GM12878 (cell line): ENCODE measurements at regions not wholly inside any gene's neighbourhood (a gene's known extent, or its start where the extent isn't known, plus 50 kb on each side); places are given as distances from the start of the nearest gene placed in this dataset.

Source experiments
- ATAC-seq: fragments of 200-7000 bp; cut with Tn5 transposase; 3 replicates; pipeline ENCODE4 v1.9.1; 2020; ENCODE audit warnings: mild to moderate bottlenecking, moderate library complexity
- BruUV-seq: library from RNA; stranded (reverse); fragments of 400-500 nt; replicated peaks from 2 replicates; lab custom pipeline; 2021; lab: Mats Ljungman, UMichigan
- CTCF ChIA-PET: fragments of 300-600 bp; sonication (Branson Sonifier 250); formaldehyde crosslinking; extraction: SDS; loops from one replicate; lab custom pipeline; 2021; ENCODE audit warnings: inconsistent platforms; lab: Yijun Ruan, JAX
- POLR2A ChIA-PET: fragments of 350-600 bp; formaldehyde crosslinking; extraction: SDS; loops from one replicate; lab custom pipeline; 2021; ENCODE audit warnings: inconsistent platforms; lab: Charles Lee
- RAD21 ChIA-PET: fragments of 300-600 bp; sonication (Branson Sonifier 250); formaldehyde crosslinking; loops from one replicate; lab custom pipeline; 2023; ENCODE audit warnings: antibody characterized with exemption; ENCODE audit not compliant: unreplicated experiment; lab: Charles Lee
- SMC1A ChIA-PET: fragments of 300-600 bp; sonication (Branson Sonifier 250); formaldehyde crosslinking; loops from one replicate; lab custom pipeline; 2023; ENCODE audit not compliant: unreplicated experiment, uncharacterized antibody; lab: Charles Lee
- DNase-seq: peaks from one replicate; pipeline ENCODE4 v3.0.0-alpha.2; 2011; ENCODE audit warnings: low read depth, low spot score
- FAIRE-seq: peaks from 3 replicates; lab custom pipeline; 2011; peaks lifted over from hg19 to GRCh38; lab: Jason Lieb, UNC
- H2AFZ ChIP-seq: 2 replicates; pipeline ENCODE4 v1.6.0; 2011; ENCODE audit warnings: low read depth, low read length, control low read depth; ENCODE audit not compliant: control insufficient read depth
- H3K27ac ChIP-seq: 2 replicates; pipeline ENCODE4 v1.5.1; 2011; ENCODE audit warnings: control low read depth; ENCODE audit not compliant: control insufficient read depth, insufficient read depth
- H3K27me3 ChIP-seq, 2 experiments: replicated peaks in 1 of 2; 2 replicates each; pipeline versions ENCODE4 v1.6.0 to v1.6.1; 2011; ENCODE audit warnings: low read length in 1 of 2; ENCODE audit not compliant: control insufficient read depth in 2 of 2, insufficient read depth in 2 of 2
- H3K36me3 ChIP-seq, 2 experiments: 2 replicates each; pipeline ENCODE4 v1.5.1; 2011; ENCODE audit warnings: low read length in 1 of 2; ENCODE audit not compliant: control insufficient read depth in 2 of 2, insufficient read depth in 2 of 2
- H3K4me1 ChIP-seq: 2 replicates; pipeline ENCODE4 v1.6.1; 2011; ENCODE audit warnings: mild to moderate bottlenecking, low read length, moderate library complexity, mixed read lengths; ENCODE audit not compliant: control insufficient read depth, insufficient read depth
- H3K4me2 ChIP-seq: 2 replicates; pipeline ENCODE4 v1.6.0; 2011; ENCODE audit warnings: control low read depth; ENCODE audit not compliant: control insufficient read depth, insufficient read depth
- H3K4me3 ChIP-seq: fragments of 200-600 bp; sonication (generic); 2 replicates; pipeline ENCODE4 v1.5.1; 2016
- H3K79me2 ChIP-seq: 2 replicates; pipeline ENCODE4 v1.6.0; 2011; ENCODE audit warnings: low read length; ENCODE audit not compliant: control insufficient read depth, insufficient read depth
- H3K9ac ChIP-seq: 2 replicates; pipeline ENCODE4 v1.8.0; 2011; ENCODE audit warnings: low read length, control low read depth, mixed read lengths; ENCODE audit not compliant: control insufficient read depth, insufficient read depth
- H3K9me3 ChIP-seq: replicated peaks from 3 replicates; pipeline ENCODE4 v1.5.1; 2011; ENCODE audit warnings: mild to moderate bottlenecking, low read length; ENCODE audit not compliant: control insufficient read depth, insufficient read depth
- H4K20me1 ChIP-seq: 2 replicates; pipeline ENCODE4 v1.6.0; 2011; ENCODE audit not compliant: control insufficient read depth, insufficient read depth
- BCL3 ChIP-seq: IDR thresholded peaks from 2 replicates; pipeline ENCODE4 v1.6.1; 2011; ENCODE audit warnings: borderline replicate concordance, low read depth, mild to moderate bottlenecking, moderate library complexity, low read length; ENCODE audit not compliant: insufficient read depth, poor library complexity, severe bottlenecking
- CREM ChIP-seq: IDR thresholded peaks from 2 replicates; pipeline ENCODE4 v1.6.1; 2014; ENCODE audit warnings: antibody characterized with exemption, low read depth
- EZH2 ChIP-seq: IDR thresholded peaks from 2 replicates; pipeline ENCODE4 v1.6.1; 2012; ENCODE audit warnings: low read depth, mild to moderate bottlenecking, control low read depth, inconsistent platforms, low read length, borderline replicate concordance; ENCODE audit not compliant: control insufficient read depth
- HDAC6 ChIP-seq: fragments of 200-600 bp; sonication (generic); IDR thresholded peaks from one replicate; pipeline ENCODE4 v1.8.0; 2017; ENCODE audit warnings: antibody characterized with exemption; ENCODE audit not compliant: unreplicated experiment
- MXI1 ChIP-seq: fragments of 150-350 bp; IDR thresholded peaks from 2 replicates; pipeline ENCODE4 v1.6.1; 2011; ENCODE audit warnings: low read depth, mild to moderate bottlenecking, inconsistent platforms, low read length, improper control_type of control experiment
- NFXL1 ChIP-seq: fragments of 450-650 bp; IDR thresholded peaks from 2 replicates; pipeline ENCODE4 v1.6.1; 2017; ENCODE audit warnings: antibody characterized with exemption, mild to moderate bottlenecking, borderline replicate concordance
- POLR2A ChIP-seq: IDR thresholded peaks from 2 replicates; pipeline ENCODE4 v1.6.1; 2011; ENCODE audit warnings: low read depth, mild to moderate bottlenecking, low read length
- SIX5 ChIP-seq: IDR thresholded peaks from 2 replicates; pipeline ENCODE4 v1.6.1; 2011; ENCODE audit warnings: mild to moderate bottlenecking, low read depth, low read length, moderate library complexity; ENCODE audit not compliant: severe bottlenecking
- SMAD1 ChIP-seq: fragments of 450-650 bp; IDR thresholded peaks from 2 replicates; pipeline ENCODE4 v1.6.1; 2018; ENCODE audit warnings: mild to moderate bottlenecking, low read depth; ENCODE audit not compliant: partially characterized antibody
- SMC3 ChIP-seq: IDR thresholded peaks from 2 replicates; pipeline ENCODE4 v1.6.1; 2011; ENCODE audit warnings: low read length, improper control_type of control experiment, borderline replicate concordance
- SPI1 ChIP-seq: IDR thresholded peaks from 2 replicates; pipeline ENCODE4 v1.6.1; 2011; ENCODE audit warnings: low read depth, mild to moderate bottlenecking, low read length, moderate library complexity, borderline replicate concordance; ENCODE audit not compliant: insufficient read depth
- STAT1 ChIP-seq: fragments of 450-650 bp; conservative IDR thresholded peaks from 2 replicates; pipeline ENCODE4 v1.6.1; 2014; ENCODE audit warnings: antibody characterized with exemption, mild to moderate bottlenecking
- STAT3 ChIP-seq: IDR thresholded peaks from 2 replicates; pipeline ENCODE4 v1.6.1; 2011; ENCODE audit warnings: low read depth, low read length, improper control_type of control experiment
- WGBS: methylation state at CpG from one replicate; pipeline ENCODE4 v1.1.6; 2016; ENCODE audit warnings: low lambda C conversion rate; ENCODE audit not compliant: insufficient replicate concordance, insufficient coverage; ENCODE audit errors: missing lambda C conversion rate; 5-methylcytosine and 5-hydroxymethylcytosine counted together
- in situ Hi-C: fragments of 300-500 bp; cut with MboI; formaldehyde crosslinking; loops from 9 replicates; pipeline ENCODE4 v1.14.3; 2018; ENCODE audit warnings: mixed read lengths
- intact Hi-C: fragments of 100-400 bp; cut with micrococcal nuclease; formaldehyde crosslinking; loops from one replicate; pipeline ENCODE4 v1.14.2; 2022; ENCODE audit not compliant: unreplicated experiment
- TF ChIP-seq, protein P1 (sequence below): fragments of 450-650 bp; formaldehyde crosslinking; IDR thresholded peaks from 2 replicates; pipeline ENCODE4 v1.5.0; 2022; ENCODE audit warnings: mild to moderate bottlenecking, missing genetic modification characterization

DNA sequence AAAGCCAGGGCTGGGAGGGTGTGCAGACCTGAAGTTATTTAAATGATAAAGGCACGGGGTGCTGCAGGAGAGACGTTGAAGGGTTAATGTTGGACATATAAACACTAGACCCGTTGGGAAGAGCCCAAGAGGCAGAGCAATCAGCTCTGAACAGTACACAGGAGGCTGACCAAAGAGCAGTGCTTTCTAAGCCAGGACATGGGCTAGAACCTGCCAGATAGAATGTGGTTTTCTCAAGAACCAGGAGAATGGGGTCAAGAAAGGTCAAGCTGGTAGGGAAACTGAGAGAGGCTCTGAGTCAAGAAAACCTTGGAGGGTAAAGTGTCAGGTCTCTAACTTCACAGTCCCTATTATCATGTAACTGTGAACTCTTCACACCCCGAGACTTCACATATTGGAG lies 143.2 kb upstream of the EEA1 start:
- Histone ChIP-seq H3K36me3 (no peaks in the 10 kb centered on the region), H3K4me3 (no peak overlapping the region), H3K27me3 (no peaks in the 10 kb centered on the region), H2AFZ (no peak overlapping the region), H3K4me1 (no peaks in the 10 kb centered on the region; the same call in 1 of the 2 replicates), H3K27ac (no peak overlapping the region), H3K9ac (no peak overlapping the region), H3K4me2 (no peak overlapping the region), H3K9me3 (no peaks in the 10 kb centered on the region; the same call in 2 of the 3 replicates), H4K20me1 (no peaks in the 10 kb centered on the region), H3K79me2 (no peaks in the 10 kb centered on the region)
- FAIRE-seq: no peak
- ChIA-PET CTCF (interaction anchor here (0.9 kb wide), 1 partner anchor 308 kb away, joined by 3 read pairs; no protein-coding TSS in a partner anchor), POLR2A (no interaction called here), RAD21 (no interaction called here), SMC1A (no interaction called here)
- 49% methylated on average over 4 of the region's 4 CpGs for WGBS
- in situ Hi-C loops (no loop called here), intact Hi-C loops (no loop called here)
- DNase-seq: no peak
- no TSS peak for BruUV-seq
- TF ChIP-seq SMC3 (no peak), POLR2A (no peak), MXI1 (no peak), SIX5 (no peak), NFXL1 (no peak), STAT1 (no peak)
- ATAC-seq: no peak

DNA sequence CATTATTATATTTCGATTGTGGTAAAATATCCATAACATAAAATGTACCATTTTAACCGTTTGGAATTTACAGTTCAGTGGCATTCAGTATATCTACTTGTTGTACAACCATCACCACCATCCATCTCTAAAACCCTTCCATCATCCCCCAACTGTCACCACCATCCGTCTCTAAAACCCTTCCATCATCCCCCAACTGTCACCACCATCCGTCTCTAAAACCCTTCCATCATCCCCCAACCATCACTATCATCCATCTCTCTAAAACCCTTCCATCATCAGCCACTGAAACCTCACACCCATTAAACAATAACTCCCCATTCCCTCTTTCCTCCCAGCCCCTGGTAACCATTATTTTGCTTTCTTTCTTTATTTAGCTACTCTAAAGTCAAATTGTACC lies 144.2 kb upstream of the EEA1 start:
- Histone ChIP-seq H2AFZ (no peak overlapping the region), H3K9me3 (no peaks in the 10 kb centered on the region; the same call in 2 of the 3 replicates), H3K36me3 (no peaks in the 10 kb centered on the region), H3K79me2 (no peaks in the 10 kb centered on the region), H3K4me3 (no peak overlapping the region), H3K4me2 (no peak overlapping the region), H3K27me3 (no peaks in the 10 kb centered on the region), H3K27ac (no peak overlapping the region), H3K9ac (no peak overlapping the region), H4K20me1 (no peaks in the 10 kb centered on the region), H3K4me1 (no peaks in the 10 kb centered on the region; the same call in 1 of the 2 replicates)
- no TSS peak for BruUV-seq
- in situ Hi-C loops: no loop called here
- no peak for FAIRE-seq
- ChIA-PET CTCF (interaction anchor here (0.9 kb wide), 1 partner anchor 307 kb away, joined by 3 read pairs; no protein-coding TSS in a partner anchor), POLR2A (interaction anchor here (0.5 kb wide), 1 partner anchor 76 kb away, joined by 3 read pairs; no protein-coding TSS in a partner anchor), SMC1A (interaction anchor here (0.6 kb wide), 1 partner anchor 12 kb away, joined by 3 read pairs; no protein-coding TSS in a partner anchor), RAD21 (no interaction called here)
- DNase-seq: no peak
- no peak for ATAC-seq
- WGBS: 79% methylated on average over 4 of the region's 4 CpGs
- intact Hi-C loops: no loop called here
- TF ChIP-seq CREM (no peak), SMAD1 (no peak), HDAC6 (no peak), STAT3 (no peak), SPI1 (no peak), BCL3 (no peak), EZH2 (no peak)
- TF ChIP-seq, protein P1, sequence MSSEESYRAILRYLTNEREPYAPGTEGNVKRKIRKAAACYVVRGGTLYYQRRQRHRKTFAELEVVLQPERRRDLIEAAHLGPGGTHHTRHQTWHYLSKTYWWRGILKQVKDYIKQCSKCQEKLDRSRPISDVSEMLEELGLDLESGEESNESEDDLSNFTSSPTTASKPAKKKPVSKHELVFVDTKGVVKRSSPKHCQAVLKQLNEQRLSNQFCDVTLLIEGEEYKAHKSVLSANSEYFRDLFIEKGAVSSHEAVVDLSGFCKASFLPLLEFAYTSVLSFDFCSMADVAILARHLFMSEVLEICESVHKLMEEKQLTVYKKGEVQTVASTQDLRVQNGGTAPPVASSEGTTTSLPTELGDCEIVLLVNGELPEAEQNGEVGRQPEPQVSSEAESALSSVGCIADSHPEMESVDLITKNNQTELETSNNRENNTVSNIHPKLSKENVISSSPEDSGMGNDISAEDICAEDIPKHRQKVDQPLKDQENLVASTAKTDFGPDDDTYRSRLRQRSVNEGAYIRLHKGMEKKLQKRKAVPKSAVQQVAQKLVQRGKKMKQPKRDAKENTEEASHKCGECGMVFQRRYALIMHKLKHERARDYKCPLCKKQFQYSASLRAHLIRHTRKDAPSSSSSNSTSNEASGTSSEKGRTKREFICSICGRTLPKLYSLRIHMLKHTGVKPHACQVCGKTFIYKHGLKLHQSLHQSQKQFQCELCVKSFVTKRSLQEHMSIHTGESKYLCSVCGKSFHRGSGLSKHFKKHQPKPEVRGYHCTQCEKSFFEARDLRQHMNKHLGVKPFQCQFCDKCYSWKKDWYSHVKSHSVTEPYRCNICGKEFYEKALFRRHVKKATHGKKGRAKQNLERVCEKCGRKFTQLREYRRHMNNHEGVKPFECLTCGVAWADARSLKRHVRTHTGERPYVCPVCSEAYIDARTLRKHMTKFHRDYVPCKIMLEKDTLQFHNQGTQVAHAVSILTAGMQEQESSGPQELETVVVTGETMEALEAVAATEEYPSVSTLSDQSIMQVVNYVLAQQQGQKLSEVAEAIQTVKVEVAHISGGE (CRISPR knock-in tag): no peak
